MCF 10A (cell line): ENCODE measurements at regions not wholly inside any gene's neighbourhood (a gene's known extent, or its start where the extent isn't known, plus 50 kb on each side); places are given as distances from the start of the nearest gene placed in this dataset.
A peak's percentile ranks its signal among the peaks of the same experiment; 100 is the strongest.
"Not testable (repeated sequence)": the region's sequence is repeated elsewhere in the genome, so short reads cannot be mapped to it uniquely, and the experiment has no call there.

Experiments used
- BruUV-seq: library from RNA; stranded (reverse); fragments of 400-500 nt; replicated peaks from 2 replicates; lab custom pipeline; 2021; lab: Mats Ljungman, UMichigan
- CTCF ChIA-PET: fragments of 300-600 bp; sonication (Branson Sonifier 250); formaldehyde crosslinking; extraction: SDS; loops from one replicate; lab custom pipeline; 2021; ENCODE audit warnings: antibody characterized with exemption, inconsistent platforms; lab: Yijun Ruan, JAX
- POLR2A ChIA-PET: fragments of 300-600, 350-650 bp; sonication (Branson Sonifier 250); formaldehyde crosslinking; extraction: SDS; loops from one replicate; lab custom pipeline; 2020; ENCODE audit warnings: antibody characterized with exemption, inconsistent platforms; lab: Yijun Ruan, JAX
- DNase-seq: peaks from one replicate; pipeline ENCODE4 v3.0.0-alpha.2; 2018; ENCODE audit not compliant: unreplicated experiment
- H3K27ac Mint-ChIP-seq: one replicate; pipeline ENCODE4 v1.8.0; 2022; ENCODE audit warnings: mild to moderate bottlenecking, low read depth, mixed read lengths; ENCODE audit not compliant: unreplicated experiment
- H3K27me3 Mint-ChIP-seq: one replicate; pipeline ENCODE4 v1.8.0; 2022; ENCODE audit warnings: mixed read lengths; ENCODE audit not compliant: insufficient read depth, unreplicated experiment
- H3K36me3 Mint-ChIP-seq: one replicate; pipeline ENCODE4 v1.8.0; 2022; ENCODE audit warnings: mild to moderate bottlenecking, moderate library complexity, mixed read lengths; ENCODE audit not compliant: insufficient read depth, unreplicated experiment
- H3K4me1 Mint-ChIP-seq: one replicate; pipeline ENCODE4 v1.8.0; 2022; ENCODE audit warnings: mixed read lengths; ENCODE audit not compliant: insufficient read depth, unreplicated experiment
- H3K4me3 Mint-ChIP-seq: one replicate; pipeline ENCODE4 v1.8.0; 2022; ENCODE audit warnings: mild to moderate bottlenecking, moderate library complexity, mixed read lengths; ENCODE audit not compliant: unreplicated experiment
- H3K9me3 Mint-ChIP-seq: one replicate; pipeline ENCODE4 v1.8.0; 2022; ENCODE audit warnings: mixed read lengths; ENCODE audit not compliant: unreplicated experiment
- intact Hi-C: fragments of 100-400 bp; cut with micrococcal nuclease; formaldehyde crosslinking; loops from 2 replicates; pipeline ENCODE4 v1.14.1; 2022
- TF ChIP-seq, protein P1 (sequence below): fragments of 200-600 bp; IDR thresholded peaks from one replicate; pipeline ENCODE4 v1.8.0; 2022; ENCODE audit warnings: antibody characterized with exemption, mild to moderate bottlenecking; ENCODE audit not compliant: unreplicated experiment

DNA sequence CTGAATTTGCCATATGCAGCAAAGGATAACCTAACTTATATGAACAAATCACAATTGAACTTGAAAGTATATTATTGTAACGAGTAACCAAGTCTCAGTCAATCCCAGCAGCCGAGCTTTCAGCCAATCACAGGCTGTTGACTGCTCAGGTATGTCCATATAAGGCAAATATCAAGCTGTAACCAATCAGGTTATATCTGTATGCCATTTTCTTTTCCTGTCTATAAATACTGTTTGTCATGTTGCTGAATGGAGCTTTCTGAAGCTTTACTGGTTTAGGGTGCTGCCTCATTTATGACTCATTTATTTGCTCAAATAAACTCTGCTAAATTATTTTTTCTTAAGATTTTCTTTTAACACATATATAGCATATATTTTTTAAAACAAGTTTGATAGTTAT is 1059.5 kb downstream of the GALC start:
- DNase-seq = no peak
- CTCF ChIA-PET = interaction anchor here (0.8 kb wide), 1 partner anchor 30 kb away, joined by 3 read pairs; no protein-coding TSS in a partner anchor
- no peaks in the 10 kb centered on the region for H3K9me3 Mint-ChIP-seq
- no peaks in the 10 kb centered on the region for H3K27me3 Mint-ChIP-seq
- no peak overlapping the region for H3K27ac Mint-ChIP-seq
- no peaks in the 10 kb centered on the region for H3K4me1 Mint-ChIP-seq
- TF ChIP-seq, protein P1, sequence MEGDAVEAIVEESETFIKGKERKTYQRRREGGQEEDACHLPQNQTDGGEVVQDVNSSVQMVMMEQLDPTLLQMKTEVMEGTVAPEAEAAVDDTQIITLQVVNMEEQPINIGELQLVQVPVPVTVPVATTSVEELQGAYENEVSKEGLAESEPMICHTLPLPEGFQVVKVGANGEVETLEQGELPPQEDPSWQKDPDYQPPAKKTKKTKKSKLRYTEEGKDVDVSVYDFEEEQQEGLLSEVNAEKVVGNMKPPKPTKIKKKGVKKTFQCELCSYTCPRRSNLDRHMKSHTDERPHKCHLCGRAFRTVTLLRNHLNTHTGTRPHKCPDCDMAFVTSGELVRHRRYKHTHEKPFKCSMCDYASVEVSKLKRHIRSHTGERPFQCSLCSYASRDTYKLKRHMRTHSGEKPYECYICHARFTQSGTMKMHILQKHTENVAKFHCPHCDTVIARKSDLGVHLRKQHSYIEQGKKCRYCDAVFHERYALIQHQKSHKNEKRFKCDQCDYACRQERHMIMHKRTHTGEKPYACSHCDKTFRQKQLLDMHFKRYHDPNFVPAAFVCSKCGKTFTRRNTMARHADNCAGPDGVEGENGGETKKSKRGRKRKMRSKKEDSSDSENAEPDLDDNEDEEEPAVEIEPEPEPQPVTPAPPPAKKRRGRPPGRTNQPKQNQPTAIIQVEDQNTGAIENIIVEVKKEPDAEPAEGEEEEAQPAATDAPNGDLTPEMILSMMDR = no peak
- no peak overlapping the region for H3K4me3 Mint-ChIP-seq
- no TSS peak for BruUV-seq
- H3K36me3 Mint-ChIP-seq = no peaks in the 10 kb centered on the region
- POLR2A ChIA-PET = interaction anchor here (0.6 to 0.9 kb wide), 2 partner anchors 13 to 1785 kb away, joined by 3 read pairs; no protein-coding TSS in a partner anchor
- intact Hi-C loops = no loop called here

DNA sequence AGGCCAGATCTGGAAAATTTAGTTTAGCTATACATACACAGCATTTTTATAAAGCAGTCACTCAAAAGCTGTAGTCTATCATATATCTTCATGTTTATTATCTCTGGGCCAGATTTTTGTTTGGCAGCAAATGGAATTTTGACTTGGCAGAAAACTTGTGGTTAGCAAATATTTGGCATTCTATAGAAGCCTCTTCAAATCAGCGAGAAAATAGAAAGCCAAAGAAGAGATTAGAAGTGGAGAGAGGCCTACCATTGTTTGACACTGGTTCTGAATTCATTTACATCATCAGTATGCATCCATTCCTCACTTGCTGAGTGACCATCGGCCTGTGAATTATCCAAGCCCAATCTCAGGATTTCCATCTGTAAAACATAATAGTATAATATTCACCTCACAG is 1077.6 kb downstream of the GALC start:
- CTCF ChIA-PET = interaction anchor here (0.6 to 1.6 kb wide), 2 partner anchors 25 to 62 kb away, joined by 3 read pairs; no protein-coding TSS in a partner anchor
- peak; percentile 10 for DNase-seq

DNA sequence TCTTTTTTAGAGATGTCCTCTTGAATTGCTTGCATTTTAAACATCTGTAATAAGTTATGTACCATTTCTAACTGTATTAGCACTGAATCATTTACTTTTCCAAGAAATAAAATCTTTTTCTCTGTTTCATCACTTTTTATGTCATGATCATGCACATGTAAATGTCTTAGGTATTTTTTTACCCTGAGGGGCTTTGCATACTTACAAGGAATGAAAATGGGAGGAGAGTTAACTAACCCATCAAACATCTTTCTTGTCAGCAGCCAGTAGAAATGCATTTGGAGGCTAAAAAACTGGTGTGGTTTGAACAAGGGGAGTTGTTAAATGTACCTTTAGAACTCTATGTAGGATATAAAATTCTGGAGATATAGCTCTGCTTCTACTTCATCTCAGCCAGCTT is 1080.3 kb downstream of the GALC start:
- no peak for DNase-seq
- BruUV-seq = no TSS peak
- H3K27me3 Mint-ChIP-seq = no peaks in the 10 kb centered on the region
- no peaks in the 10 kb centered on the region for H3K9me3 Mint-ChIP-seq
- intact Hi-C loops = loop anchor here (10.0 kb wide), 1 partner anchor 702 kb away; no protein-coding TSS in a partner anchor
- CTCF ChIA-PET = interaction anchor here (0.9 kb wide), 1 partner anchor 8 kb away, joined by 3 read pairs; no protein-coding TSS in a partner anchor
- POLR2A ChIA-PET = interaction anchor here (0.6 kb wide), 1 partner anchor 79 kb away, joined by 3 read pairs; no protein-coding TSS in a partner anchor
- TF ChIP-seq, protein P1 = no peak
- no peak overlapping the region for H3K4me3 Mint-ChIP-seq
- peaks cover 12% of the 10 kb centered on the region for H3K4me1 Mint-ChIP-seq
- H3K36me3 Mint-ChIP-seq = no peaks in the 10 kb centered on the region
- no peak overlapping the region for H3K27ac Mint-ChIP-seq

More for the DNA sequence above, 1077.6 kb downstream of the GALC start:
- TF ChIP-seq, protein P1 = no peak
- Mint-ChIP-seq H3K4me3 (no peak overlapping the region), H3K27me3 (no peaks in the 10 kb centered on the region), H3K27ac (peak overlapping the region; percentile 23), H3K9me3 (no peaks in the 10 kb centered on the region), H3K4me1 (peaks cover 12% of the 10 kb centered on the region), H3K36me3 (no peaks in the 10 kb centered on the region)
- BruUV-seq = no TSS peak
- POLR2A ChIA-PET = no interaction called here
- intact Hi-C loops = loop anchor here (10.0 kb wide), 1 partner anchor 699 kb away; no protein-coding TSS in a partner anchor

DNA sequence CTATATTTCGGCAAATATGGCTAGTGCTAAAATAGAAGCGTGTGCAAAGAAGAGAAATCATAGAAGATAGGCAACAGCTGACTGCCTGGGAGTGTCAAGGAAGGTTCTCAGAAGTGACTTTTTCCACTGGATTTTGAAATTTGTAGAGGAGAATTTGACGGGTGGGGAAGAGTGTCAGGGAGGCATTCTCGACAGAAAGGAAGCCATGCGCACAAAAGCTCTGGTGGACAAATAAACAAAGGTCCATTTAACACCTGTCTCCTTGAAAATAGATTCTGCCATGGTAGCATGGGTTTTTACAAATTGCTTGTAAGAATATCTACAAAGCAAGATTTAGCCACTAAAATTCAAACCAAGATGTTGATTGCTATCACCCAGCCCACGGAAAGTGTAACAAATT is 1081.5 kb downstream of the GALC start:
- POLR2A ChIA-PET = no interaction called here
- intact Hi-C loops = loop anchor here (10.0 kb wide), 1 partner anchor 703 kb away; no protein-coding TSS in a partner anchor
- no peak overlapping the region for H3K27ac Mint-ChIP-seq
- no peaks in the 10 kb centered on the region for H3K9me3 Mint-ChIP-seq
- H3K36me3 Mint-ChIP-seq = no peaks in the 10 kb centered on the region
- DNase-seq = no peak
- peaks cover 12% of the 10 kb centered on the region for H3K4me1 Mint-ChIP-seq
- CTCF ChIA-PET = no interaction called here
- no peaks in the 10 kb centered on the region for H3K27me3 Mint-ChIP-seq
- TF ChIP-seq, protein P1 = no peak
- H3K4me3 Mint-ChIP-seq = no peak overlapping the region
- no TSS peak for BruUV-seq

DNA sequence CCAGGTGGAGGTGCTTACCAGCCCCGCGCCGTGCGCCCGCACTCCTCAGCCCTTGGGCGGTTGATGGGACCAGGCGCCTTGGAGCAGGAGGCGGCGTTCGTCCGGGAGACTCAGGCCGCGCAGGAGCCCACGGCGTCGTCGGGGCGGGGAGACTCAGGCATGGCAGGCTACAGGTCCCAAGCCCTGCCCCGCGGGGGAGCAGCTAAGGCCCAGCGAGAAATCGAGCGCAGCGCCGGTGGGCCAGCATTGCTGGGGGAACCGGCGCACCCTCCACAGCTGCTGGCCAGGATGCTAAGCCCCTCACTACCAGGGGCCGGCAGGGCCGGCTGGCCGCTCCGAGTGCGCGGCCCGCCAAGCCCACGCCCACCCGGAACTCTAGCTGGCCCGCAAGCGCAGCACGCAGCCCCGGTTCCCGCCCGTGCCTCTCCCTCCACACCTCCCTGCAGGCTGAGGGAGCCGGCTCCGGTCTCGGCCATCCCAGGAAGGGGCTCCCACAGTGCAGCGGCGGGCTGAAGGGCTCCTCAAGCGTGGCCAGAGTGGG is 1087.5 kb downstream of the GALC start:
- H3K36me3 Mint-ChIP-seq, H3K27me3 Mint-ChIP-seq, BruUV-seq, H3K9me3 Mint-ChIP-seq, DNase-seq, POLR2A ChIA-PET, H3K4me1 Mint-ChIP-seq, H3K27ac Mint-ChIP-seq, intact Hi-C loops, H3K4me3 Mint-ChIP-seq: not testable (repeated sequence)
- CTCF ChIA-PET = interaction anchor here (1.3 to 1.5 kb wide), 4 partner anchors 8 to 145 kb away, joined by 3 to 5 read pairs (median 4); no protein-coding TSS in a partner anchor
